ENCODE measurements at regions not wholly inside any gene's neighbourhood (a gene's known extent, or its start where the extent isn't known, plus 50 kb on each side); places are given as distances from the start of the nearest gene placed in this dataset.

GRCh38 chr18:22846697-22847096, 86.4 kb upstream of the RBBP8 start:
- Histone ChIP-seq H3K4me1 (no peaks in the 10 kb centered on the region), H3K27ac (no peak overlapping the region), H3K36me3 (no peaks in the 10 kb centered on the region), H3K4me3 (no peak overlapping the region), H3K27me3 (no peaks in the 10 kb centered on the region), H3K9ac (ENCODE audit: low read depth in 2 of 2, low read length in 2 of 2) (no peak overlapping the region), H3K9me3 (no peaks in the 10 kb centered on the region)
- DNase-seq = no peak
- no peak for TF ChIP-seq CTCF (IDR thresholded peaks at IDR 0.05)
- intact Hi-C loops (cut with DNase I) = no loop called here

- intact Hi-C loops (cut with DNase I) = no loop called here
- no peak overlapping the region for H3K27ac ChIP-seq
Observed at GRCh38 chr18:22847392-22847791, 85.7 kb upstream of the RBBP8 start.

GRCh38 chr18:22847867-22848451, 85.2 kb upstream of the RBBP8 start:
- DNase-seq = no peak
- H3K9ac ChIP-seq (ENCODE audit: low read depth in 2 of 2, low read length in 2 of 2) = no peak overlapping the region
- intact Hi-C loops (cut with DNase I) = no loop called here
- no peaks in the 10 kb centered on the region for H3K9me3 ChIP-seq
- no peak overlapping the region for H3K4me3 ChIP-seq
- no peak overlapping the region for H3K27ac ChIP-seq
- H3K36me3 ChIP-seq = no peaks in the 10 kb centered on the region
- H3K4me1 ChIP-seq = no peaks in the 10 kb centered on the region
- H3K27me3 ChIP-seq = no peaks in the 10 kb centered on the region
- TF ChIP-seq CTCF (IDR thresholded peaks at IDR 0.05) = no peak

More at GRCh38 chr18:22847392-22847791, 85.7 kb upstream of the RBBP8 start:
- Histone ChIP-seq H3K27me3 (no peaks in the 10 kb centered on the region), H3K9me3 (no peaks in the 10 kb centered on the region), H3K36me3 (no peaks in the 10 kb centered on the region), H3K4me1 (no peaks in the 10 kb centered on the region), H3K4me3 (no peak overlapping the region), H3K9ac (ENCODE audit: low read depth in 2 of 2, low read length in 2 of 2) (no peak overlapping the region)
- TF ChIP-seq CTCF (IDR thresholded peaks at IDR 0.05) = no peak
- no peak for DNase-seq

GRCh38 chr18:22848615-22849014, 84.5 kb upstream of the RBBP8 start:
- no peak for DNase-seq
- Histone ChIP-seq H3K4me3 (no peak overlapping the region), H3K9ac (ENCODE audit: low read depth in 2 of 2, low read length in 2 of 2) (no peak overlapping the region), H3K27me3 (no peaks in the 10 kb centered on the region), H3K4me1 (no peaks in the 10 kb centered on the region), H3K27ac (no peak overlapping the region), H3K36me3 (no peaks in the 10 kb centered on the region), H3K9me3 (no peaks in the 10 kb centered on the region)
- intact Hi-C loops (cut with DNase I) = no loop called here
- no peak for TF ChIP-seq CTCF (IDR thresholded peaks at IDR 0.05)

GRCh38 chr18:22856870-22857269, 76.3 kb upstream of the RBBP8 start:
- H3K9ac ChIP-seq (ENCODE audit: low read depth in 2 of 2, low read length in 2 of 2) = no peak overlapping the region
- no peaks in the 10 kb centered on the region for H3K36me3 ChIP-seq
- no peak overlapping the region for H3K4me3 ChIP-seq
- H3K27ac ChIP-seq = no peak overlapping the region
- no peaks in the 10 kb centered on the region for H3K27me3 ChIP-seq
- no peak for TF ChIP-seq CTCF (IDR thresholded peaks at IDR 0.05)
- no peaks in the 10 kb centered on the region for H3K9me3 ChIP-seq
- no peaks in the 10 kb centered on the region for H3K4me1 ChIP-seq
- no peak for DNase-seq
- intact Hi-C loops (cut with DNase I) = no loop called here

All from colonic mucosa (tissue), 4 donors.